PC-9 (cell line): ENCODE measurements at regions not wholly inside any gene's neighbourhood (a gene's known extent, or its start where the extent isn't known, plus 50 kb on each side); places are given as distances from the start of the nearest gene placed in this dataset.

Source experiments
- CTCF ChIP-seq: fragments of 200-600 bp; sonication (generic); conservative IDR thresholded peaks from 2 replicates; pipeline ENCODE4 v1.6.1; 2017; ENCODE audit warnings: mixed run types, antibody characterized with exemption, mild to moderate bottlenecking, moderate library complexity
- EZH2 ChIP-seq: fragments of 200-600 bp; sonication (generic); IDR thresholded peaks from 2 replicates; pipeline ENCODE4 v1.8.0; 2017; ENCODE audit warnings: antibody characterized with exemption, low read depth

- TF ChIP-seq CTCF (no peak), EZH2 (no peak)
Measured at GRCh38 chr9:88716596-88717290, 181.8 kb downstream of the NXNL2 start.
